NCI-H446 treated with DMSO at 0.1 percent for 48 hours (cell line): ENCODE measurements at regions not wholly inside any gene's neighbourhood (a gene's known extent, or its start where the extent isn't known, plus 50 kb on each side); places are given as distances from the start of the nearest gene placed in this dataset.

Experiments used
- DNase-seq: peaks from one replicate; lab custom pipeline; 2025; lab: John Stamatoyannopoulos, UW

GRCh38 chr20:63115651-63116411 is 100.1 kb downstream of the YTHDF1 start:
- DNase-seq = no peak

DNA sequence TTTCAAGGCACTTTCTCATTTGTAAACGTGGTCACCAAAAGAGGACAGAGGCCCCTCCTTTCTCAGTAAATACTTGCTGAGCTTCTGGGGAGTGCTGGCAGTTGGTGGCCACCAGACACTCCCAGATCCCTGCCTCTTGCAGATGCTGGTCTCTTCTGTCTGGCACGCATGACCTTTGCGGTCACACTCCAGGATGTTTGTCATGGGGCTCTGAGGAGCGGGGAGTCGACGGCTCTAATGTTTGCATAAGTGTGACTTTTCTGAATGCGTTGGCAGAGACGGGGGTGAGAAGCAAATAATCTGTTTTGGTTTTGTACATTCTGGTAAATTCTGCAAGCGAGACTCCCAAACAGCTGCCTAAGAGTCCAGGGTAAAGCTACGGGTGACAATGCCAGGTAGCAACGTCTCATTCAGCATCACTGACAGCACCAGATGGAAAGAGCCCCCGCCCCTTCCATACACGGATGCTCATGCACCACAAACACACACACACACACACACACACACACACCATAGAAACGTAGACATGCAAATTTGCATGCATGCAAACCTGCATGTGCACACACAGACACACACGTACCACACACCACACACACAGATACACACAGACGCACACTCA is 101.1 kb downstream of the YTHDF1 start:
- DNase-seq = no peak

DNA sequence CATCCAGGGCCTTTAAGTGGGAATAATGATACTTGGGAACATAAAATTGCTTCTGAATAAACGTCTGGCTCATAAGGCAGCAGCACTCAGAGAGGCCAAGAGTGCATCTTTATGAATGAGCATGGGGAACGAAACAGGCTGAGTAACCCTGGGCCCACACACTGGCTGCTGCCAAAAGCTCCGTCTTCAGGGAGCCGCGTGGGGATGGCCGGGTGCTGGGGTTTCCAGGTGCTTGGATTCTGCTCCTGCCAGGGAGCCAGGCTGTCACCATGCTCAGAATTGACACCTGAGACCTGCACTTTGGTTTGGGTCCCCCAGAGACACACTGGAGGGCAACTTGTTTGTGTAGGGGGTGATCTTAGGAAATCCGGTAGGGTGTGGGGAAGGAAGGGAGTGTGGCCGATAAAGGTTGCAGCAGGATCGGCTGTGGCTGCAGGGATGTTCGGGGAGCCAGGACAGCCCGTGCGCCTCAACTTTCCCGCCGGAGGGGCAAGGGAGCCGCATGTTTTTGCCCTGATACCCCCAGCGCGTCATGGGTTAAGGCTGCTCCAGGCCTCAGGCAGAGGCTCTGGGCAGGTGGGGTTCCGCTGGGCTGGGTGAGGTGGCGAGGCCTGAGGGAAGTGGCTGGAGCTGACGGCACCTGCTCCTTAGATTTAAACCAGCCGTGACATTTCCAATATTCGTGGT is 101.8 kb downstream of the YTHDF1 start:
- DNase-seq = no peak

- DNase-seq = no peak
Measured at GRCh38 chr20:63112491-63113219, 103.3 kb downstream of the YTHDF1 start.

DNA sequence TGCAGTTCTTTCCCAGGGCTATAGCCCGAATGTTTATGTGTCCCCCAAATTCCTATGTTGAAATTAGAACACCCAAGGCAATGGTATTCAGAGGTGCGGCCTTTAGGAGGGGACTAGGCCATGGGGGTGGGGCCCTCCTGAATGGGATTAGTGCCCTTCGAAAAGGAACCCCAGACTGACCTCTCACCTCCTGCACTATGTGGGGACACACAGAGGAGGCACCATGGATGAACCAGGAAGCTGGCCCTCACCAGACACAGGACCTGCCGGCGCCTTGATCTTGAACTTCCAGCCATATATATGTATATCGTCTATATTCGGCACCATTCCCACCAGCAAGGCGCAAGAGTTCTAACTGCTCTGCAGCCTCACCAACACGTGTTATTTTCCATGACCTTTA is 101.5 kb upstream of the BHLHE23 start:
- no peak for DNase-seq

DNA sequence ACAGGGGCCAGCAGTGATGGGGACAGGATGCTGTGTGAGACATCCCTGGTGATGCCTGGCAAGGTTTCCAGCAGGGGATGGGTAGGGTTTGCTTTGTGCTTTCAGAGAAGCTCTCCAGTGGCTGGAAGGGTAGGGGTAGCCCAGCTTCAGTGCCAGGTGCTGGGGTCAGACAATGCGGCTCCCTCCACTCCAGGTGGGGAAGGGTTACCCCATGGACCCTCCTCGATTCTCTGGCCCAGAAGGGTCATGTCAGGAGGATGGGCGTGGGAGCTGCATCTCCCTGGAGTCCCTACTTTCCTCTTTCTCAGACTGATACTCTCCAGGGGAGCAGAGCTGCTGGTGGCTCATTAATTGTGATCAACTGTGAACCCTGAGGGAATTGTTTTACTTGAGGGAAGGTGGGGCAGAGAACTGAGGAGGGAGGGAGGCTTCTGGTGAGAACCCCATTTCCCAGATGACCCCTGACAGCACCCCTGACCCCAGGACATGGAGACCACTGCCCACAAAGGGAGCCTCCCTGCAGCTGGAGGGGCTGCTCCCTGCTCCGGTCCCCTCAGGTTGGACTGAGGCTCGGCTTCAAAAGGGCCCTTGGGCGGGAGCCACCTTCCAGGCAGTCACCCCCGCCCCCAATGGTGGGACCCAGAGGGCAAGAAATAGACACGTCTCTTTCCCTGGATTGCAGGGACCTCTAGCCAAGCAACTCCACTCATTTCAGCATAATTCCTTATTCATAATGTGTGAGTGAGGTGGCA is 100.9 kb upstream of the BHLHE23 start:
- no peak for DNase-seq

GRCh38 chr20:63106765-63107448 is 100.1 kb upstream of the BHLHE23 start:
- DNase-seq = no peak

GRCh38 chr20:63106108-63106764 is 99.5 kb upstream of the BHLHE23 start:
- peak; percentile 4 for DNase-seq

- no peak for DNase-seq
Measured at GRCh38 chr20:63105211-63106107, 98.7 kb upstream of the BHLHE23 start.

DNA sequence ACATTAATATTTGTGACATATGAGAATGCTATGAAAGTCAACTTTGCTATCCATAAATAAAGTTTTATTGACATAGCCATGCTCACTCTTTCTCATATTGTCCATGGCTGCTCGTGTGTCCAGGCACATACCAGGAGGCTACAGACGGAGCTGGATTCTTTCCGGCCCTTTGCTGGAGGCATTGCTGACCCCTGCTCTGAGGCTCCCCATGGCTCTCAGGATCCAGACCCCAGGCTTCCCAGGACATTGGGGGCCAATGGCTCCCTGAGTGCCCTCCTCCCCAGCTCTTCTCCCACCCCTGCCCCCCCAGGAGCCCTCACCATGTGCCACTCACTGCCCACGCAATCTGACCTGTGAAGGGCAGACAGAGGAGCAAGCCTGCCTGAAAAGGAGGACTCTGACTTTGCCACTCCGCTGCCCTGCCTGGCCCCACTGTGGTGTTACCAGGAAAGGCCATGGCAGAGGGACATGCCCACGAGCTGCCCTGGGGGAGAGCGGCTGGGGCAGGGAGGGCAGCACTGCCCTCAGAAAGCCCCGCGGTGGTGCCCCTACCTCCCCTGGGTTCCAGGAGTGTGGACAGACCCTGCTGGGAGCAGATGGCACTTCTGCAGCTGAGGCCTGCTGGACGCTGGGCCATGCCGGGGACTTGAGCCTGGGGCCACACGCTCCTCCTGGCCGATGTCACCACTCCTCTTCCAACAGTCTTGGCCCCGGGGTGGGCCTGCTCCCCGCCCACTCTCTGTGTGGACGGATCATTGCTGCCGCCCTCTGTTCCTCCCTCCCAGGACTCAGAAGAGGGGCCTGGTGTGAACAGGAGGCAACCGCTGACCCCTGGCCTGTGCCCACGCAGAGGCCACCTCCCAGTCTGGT is 97.8 kb upstream of the BHLHE23 start:
- DNase-seq = no peak

GRCh38 chr20:63103402-63104311 is 96.9 kb upstream of the BHLHE23 start:
- DNase-seq = no peak

- DNase-seq = no peak
Measured at GRCh38 chr20:63102721-63103375, 96.1 kb upstream of the BHLHE23 start.

DNA sequence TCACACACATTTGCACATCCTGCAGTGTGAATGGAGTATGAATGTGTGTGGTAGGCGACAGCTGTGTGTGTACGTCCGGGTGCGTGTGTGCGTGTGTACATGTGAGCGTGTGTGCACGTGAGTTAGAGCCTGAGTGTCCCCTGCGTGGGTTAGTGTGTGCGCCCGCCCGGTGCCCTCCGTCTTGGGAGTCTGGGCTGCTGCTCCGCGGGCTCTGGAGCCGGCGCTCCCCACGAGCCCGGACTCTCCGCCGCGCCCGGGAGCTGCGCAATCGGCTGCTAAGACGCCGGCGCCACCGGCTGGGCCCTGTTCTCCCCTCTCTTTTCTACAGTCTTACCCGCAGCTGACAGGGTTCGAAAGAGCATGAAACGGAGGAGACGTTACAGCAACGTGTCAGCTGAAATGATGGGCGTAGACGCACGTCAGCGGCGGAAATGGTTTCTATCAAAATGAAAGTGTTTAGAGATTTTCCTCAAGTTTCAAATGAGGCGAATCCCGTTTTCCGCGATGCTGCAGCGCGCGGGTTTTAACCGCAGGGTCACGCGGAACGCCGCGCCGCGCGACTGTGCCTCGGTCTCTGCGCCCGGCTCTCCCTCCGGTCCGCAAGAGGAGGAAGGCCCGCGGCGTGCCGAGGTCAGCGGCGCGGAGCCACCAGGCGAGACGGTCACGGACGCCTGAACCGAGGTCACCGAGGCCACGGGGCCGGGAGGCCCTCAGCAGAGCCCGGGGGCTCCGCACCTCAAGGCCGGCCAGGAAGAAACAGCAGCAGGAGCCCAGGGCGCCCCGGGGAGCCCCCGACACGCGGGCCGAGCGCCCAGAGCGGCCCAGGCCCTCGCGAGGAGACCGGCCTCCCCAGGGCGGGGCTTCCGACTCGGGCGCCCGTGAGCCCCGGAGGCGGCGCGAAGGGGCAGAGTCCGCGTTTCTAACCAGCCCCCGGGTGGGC is 95.3 kb upstream of the BHLHE23 start:
- DNase-seq = no peak

DNA sequence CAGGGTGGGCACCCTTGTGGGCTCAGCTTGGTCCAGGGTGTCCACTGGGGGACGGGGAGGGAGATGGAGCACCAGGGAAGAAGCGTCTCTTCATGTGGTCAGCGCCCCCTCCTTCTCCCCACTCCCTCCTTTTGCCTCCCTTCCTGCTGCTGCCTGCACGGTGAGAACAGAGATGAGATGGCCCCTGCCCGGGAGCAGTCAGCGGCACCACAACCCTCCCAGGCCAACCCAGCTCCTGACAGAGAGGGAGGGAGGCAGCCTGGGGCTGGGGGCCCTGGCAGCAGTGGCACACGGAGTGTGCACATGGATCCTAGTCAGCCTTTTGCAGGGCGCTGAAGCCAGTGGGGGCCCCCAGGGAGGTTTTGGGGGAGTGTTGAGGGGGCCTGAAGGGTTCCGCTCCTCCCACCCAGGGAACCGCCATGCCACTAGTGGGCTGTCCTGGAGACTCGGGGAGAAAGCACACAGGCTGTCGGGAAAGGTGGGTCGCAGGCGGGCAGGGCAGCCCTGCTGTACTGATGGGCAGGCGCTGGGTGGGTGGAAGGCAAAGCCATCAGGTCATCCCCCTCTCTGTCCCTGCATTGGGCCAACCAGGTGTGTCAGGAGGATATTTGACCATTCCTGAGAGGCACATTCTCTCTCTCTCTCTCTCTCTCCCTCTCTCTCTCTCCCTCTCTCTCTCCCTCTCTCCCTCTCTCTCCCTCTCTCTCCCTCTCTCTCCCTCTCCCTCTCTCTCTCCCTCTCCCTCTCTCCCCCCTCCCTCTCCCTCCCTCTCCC is 94.3 kb upstream of the BHLHE23 start:
- no peak for DNase-seq
